Hepatocyte (in vitro differentiated cells): ENCODE measurements at regions not wholly inside any gene's neighbourhood (a gene's known extent, or its start where the extent isn't known, plus 50 kb on each side); places are given as distances from the start of the nearest gene placed in this dataset.

Source experiments
- CTCF ChIP-seq: fragments of 200-600 bp; sonication (generic); IDR thresholded peaks from 2 replicates; pipeline ENCODE4 v1.5.1; 2016; ENCODE audit warnings: antibody characterized with exemption, mild to moderate bottlenecking; ENCODE audit not compliant: poor library complexity
- EZH2 ChIP-seq: fragments of 200-600 bp; sonication (generic); IDR thresholded peaks from 2 replicates; pipeline ENCODE4 v1.6.1; 2016; ENCODE audit warnings: antibody characterized with exemption, mild to moderate bottlenecking, borderline replicate concordance
- EZH2phosphoT487 ChIP-seq: fragments of 200-600 bp; sonication (generic); IDR thresholded peaks from one replicate; pipeline ENCODE4 v1.6.1; 2018; ENCODE audit warnings: antibody characterized with exemption, mild to moderate bottlenecking, low read depth, moderate library complexity; ENCODE audit not compliant: unreplicated experiment, severe bottlenecking

GRCh38 chr6:15874326-15874725 lies 211.5 kb upstream of the DTNBP1 start:
- TF ChIP-seq CTCF, result no peak
- no peak for TF ChIP-seq EZH2
- no peak for TF ChIP-seq EZH2phosphoT487
